ENCODE measurements at regions not wholly inside any gene's neighbourhood (a gene's known extent, or its start where the extent isn't known, plus 50 kb on each side); places are given as distances from the start of the nearest gene placed in this dataset.
A peak's percentile ranks its signal among the peaks of the same experiment; 100 is the strongest.

DNA sequence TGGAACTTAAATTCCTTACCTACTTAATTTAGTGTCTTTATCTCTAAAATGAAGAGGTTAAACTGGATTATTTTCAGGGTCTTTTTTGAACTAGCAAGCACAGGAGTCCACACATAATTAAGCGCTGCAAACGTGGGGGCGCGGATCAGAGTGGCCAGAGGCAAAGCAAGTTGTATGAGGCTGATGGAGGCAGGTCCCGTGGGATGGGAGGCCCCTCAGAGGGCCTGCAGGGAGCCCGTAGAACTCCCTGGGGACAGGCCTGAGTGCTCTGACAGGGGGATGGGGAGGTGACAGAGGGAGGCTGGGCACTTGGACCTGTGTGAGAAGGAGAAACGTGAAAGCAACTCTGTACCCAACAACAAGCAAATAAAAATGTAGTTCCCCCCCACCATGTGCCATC is 177.8 kb downstream of the ACKR3 start:
- DNase-seq = no peak

DNA sequence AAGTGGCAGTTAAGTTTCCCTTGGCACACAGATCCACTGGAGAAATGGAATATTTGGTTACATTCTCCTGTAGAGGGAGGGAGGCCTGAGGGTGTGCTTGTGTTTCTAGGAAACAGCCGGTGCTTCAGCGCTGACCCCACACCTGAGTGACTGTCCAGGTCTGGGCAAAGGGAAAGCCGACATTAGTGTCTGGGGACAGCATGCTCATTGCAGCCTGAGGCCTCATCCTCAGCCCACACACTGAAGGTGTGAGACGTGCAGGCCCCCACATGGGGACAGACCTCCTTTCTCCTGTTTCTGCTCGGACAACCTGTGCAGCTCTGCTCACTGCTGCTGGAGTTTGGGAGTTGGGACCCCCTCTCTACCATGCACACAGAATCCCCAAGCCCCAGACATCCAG is 178.3 kb downstream of the ACKR3 start:
- DNase-seq = no peak

DNA sequence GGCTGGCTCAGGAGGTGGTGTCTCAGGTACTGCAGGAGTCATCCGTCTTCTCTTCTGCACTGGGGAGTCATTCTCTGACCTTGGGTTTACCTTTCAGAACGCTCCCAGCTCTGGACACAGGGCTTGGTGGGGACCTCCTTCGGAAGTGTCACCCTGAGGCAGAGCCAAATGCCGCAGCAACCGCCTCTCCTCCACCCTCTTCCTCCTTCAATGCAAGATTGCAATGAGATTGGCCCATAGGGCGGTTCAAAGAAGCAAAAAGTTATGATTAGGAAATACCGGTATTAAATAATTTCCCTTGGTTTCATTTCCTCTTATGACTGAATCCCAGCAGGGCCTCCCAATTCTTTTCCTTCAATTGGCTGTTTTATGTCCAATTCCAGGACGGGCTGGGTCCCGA is 178.8 kb downstream of the ACKR3 start:
- no peak for DNase-seq

DNA sequence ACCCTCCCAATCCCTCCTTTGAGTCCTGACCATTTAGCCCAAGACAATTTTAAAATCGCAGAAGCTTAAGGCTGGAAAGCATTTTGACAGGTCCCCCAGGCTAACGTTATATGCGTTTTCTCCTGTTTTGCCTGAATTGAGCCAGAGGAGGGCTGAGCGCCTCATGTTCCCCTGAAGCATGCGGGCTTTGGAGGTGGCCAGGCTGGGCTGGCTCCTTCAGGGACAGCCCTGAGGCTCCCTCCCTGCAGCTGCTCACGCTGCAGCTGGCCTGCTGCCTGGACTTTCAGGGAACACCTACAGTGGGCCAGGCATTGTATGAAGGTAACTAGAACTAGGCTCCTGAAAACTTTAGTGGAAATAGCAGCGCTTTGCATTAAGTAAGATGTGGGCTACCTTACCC is 179.2 kb downstream of the ACKR3 start:
- DNase-seq = no peak

DNA sequence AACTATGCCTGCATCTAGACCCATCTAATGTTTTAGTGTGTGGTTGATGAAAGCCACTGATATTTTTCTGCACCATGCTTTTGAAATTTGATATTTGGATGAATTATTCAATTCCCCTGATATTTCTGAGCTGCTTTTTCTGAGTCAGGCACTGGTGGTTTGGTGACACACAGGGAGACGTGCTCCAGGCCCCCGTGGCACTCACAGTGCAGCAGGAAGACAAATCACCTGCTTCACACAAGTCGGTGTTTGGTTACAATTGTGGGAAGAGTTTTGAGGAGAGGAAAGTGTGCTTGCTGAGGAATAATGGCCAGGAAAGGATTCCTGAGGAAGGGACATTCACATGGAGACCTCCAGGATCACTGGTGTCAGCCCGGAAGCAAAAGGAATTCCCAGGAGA is 179.7 kb downstream of the ACKR3 start:
- DNase-seq = no peak

DNA sequence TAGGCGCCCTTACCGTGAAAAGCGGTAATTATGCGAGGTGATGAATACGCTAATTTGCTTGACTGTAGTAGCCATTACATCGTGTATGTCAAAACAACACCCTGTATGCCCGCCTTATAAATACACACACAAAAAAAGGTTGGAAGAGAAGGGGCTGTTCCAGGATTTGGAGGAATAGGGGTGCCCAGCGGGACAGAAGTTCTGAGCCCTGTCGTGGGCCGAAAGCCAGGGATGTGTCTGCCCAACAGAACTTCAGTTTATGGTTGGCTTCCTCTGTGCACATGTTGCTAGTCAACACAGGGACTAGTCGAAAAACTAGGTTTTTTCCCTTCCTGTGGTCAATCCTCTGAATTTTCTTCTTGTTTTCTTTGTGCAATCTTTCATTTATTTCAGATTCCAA is 182.5 kb downstream of the ACKR3 start:
- no peak for DNase-seq

DNA sequence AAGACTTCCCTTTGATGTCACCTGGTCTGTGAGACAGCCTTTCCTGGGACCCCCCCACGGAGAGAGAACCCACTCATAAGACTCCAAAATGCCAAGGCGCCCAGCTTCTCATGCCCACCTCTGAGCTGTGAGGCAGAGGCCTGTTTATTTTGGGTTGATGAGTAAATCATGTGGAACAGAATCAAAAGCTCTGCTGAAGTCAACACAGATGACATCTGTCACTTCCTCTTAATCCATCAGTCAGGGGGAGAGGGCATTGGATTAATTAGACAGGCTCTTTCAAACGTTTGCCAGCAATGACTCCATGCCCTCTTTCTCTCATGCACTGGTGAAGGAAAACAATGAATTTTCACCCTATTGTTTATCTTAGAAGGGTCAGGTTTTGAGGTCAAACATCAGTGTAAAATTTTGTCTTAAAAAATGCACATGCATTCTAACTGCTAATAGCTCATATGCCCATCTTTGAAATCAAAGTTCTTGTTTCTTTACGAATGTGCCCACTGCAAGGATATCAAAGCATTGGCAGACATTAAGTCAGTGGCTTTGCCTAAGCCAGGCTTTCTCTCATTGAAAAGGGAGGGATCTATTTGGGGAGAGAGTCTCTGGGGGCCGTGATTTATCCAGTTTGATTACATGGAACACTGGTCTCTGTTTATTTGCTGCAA is 184.1 kb downstream of the ACKR3 start:
- DNase-seq = no peak

DNA sequence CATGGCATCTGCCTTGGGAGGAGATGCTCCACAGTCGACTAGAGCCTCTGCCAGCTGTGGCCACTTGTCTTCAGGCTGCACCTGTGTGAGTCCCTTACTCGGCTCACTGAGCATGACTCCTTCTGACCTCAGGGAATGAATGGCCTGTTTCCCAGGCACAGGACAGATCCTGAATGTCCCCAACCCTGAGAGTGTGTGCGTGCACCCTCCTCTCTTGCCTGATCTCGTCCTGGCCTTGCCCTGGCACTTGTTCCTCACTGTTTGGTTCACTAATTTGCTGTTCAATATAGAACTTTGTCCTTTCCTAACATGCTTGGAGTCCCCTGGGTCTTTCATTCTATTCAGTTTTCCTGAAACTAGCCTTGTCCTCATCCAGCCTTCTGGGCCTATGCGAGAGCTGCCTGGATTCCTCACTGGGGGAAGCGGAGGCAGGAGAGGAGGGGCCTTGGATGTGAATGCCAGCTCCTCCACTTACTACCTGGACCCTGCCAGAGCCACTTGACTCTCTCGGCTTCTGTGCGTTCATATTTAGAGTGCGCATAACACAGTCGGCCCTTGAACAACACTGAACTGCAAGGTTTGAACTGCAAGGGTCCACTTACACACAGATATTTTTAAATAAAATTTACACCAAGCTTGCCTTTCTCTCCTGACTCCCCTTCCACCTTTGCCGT is 184.8 kb downstream of the ACKR3 start:
- no peak for DNase-seq

DNA sequence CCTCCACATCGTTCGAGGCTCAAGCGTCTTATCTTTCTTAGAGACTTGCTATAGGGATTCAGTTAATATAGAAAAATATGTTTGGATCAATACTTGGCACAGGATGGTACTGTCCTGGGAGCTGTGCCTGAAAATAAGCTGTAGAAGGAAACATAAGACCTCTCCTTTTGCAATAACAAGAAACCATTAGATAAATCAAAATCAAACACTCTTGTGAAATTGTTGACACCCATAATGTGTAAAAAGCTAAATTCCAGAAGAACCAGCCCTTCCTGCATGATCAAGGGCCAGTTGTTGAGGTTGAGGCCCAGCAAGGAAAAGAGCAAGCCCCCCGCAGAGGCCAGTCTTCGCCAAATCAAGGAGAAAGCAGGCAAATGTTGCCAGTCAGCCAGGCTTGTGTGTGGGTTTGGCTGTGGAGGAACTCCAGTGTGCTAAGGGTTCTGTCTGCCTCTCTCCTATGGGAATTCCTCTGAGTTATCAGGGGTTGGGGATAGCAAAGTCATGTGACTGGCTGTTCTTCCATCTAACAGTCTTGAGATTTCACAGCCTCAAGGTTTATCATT is 185.7 kb downstream of the ACKR3 start:
- no peak for DNase-seq

DNA sequence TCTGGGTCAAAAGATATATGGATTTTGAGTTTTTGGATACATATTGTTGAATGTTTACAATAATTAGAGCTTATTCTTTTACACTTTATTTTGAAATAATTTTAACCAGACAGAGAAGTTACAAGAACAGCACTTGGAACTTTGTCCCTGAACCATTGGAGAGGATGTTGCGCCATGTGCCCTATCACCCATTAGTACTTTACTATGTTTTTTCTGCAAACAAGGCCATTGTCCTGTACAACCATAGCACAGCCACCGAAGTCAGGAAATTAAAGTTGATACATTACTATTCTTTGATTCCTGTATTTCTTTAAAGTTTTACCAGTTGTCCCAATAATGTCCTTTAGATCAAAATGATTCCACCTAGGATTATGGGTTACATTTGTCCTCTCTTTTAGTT is 188.8 kb downstream of the ACKR3 start:
- no peak for DNase-seq

DNA sequence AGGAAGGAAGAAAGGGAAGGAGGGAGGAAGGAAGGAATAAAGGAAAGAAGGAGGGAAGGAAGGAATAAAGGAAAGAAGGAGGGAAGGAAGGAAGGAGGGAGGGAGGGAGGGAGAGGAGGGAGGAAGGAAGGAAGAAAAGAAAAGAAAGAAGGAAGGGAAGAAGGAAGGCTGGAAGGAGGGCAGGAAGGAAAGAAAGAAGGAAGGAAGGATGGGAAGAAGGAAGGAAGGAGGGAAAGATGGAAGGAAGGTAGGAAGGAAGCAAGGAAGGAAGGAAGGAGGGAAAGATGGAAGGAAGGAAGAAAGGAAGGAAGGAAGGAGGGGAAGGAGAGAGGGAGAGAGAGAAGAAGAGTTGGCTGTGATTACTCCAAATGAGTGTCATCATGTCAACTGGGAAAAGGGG is 190.6 kb downstream of the ACKR3 start:
- DNase-seq = no peak

DNA sequence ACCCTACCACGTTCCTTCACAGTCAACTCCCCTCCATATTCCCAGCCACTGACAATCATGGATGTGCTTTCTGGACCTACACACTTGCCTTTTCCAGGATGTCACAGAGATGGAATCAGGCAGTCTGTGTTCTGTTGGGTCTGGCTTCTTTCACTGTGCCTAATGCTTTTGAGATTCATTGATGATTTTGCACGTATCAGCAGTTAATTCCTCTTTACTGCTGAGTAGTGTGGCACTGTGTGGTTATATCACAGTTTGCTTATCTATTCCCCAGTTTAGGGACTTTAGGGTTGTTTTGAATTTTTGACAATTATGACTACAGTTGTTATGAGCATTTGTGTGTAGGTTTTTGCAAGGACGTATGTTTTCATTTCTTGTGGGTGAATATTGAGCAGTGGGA is 191.7 kb downstream of the ACKR3 start:
- no peak for DNase-seq

DNA sequence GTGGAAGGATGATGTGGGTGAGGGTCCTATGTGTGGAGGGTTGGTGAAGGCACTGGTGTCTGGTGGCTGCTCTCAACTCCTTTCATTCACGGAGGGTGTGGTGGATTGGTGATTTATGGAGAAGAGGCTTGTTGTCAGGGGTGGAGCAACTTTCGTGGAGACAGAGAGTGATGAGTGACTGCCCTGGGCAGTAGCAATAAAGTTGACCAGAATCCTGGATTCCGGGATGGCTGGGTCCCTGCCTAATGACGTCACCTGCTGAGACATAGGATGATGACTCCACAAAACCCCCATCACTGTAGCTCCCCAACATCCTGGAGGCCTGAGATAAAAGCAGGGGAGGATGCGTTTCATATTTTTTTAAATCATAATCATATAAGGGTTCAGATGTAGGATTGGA is 193.0 kb downstream of the ACKR3 start:
- DNase-seq = no peak

DNA sequence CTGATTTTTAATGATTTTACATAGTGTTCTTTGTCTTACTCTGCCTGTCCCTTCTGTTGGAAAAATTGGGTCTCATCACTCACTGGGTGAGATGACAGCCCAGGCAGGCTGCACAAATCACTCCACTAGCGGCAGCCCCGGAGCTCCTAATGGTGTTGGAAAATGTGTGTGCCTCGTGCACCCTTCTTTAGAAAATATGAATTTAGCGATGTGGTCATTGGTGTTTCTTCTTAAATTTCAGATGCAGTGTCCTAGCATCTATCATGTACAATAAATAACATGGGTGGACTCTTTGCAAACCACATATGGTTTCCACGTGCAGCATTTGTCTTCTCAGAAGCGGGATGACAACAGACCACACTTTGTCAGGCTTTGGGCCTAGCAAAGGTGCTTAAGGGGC is 194.2 kb downstream of the ACKR3 start:
- no peak for DNase-seq

DNA sequence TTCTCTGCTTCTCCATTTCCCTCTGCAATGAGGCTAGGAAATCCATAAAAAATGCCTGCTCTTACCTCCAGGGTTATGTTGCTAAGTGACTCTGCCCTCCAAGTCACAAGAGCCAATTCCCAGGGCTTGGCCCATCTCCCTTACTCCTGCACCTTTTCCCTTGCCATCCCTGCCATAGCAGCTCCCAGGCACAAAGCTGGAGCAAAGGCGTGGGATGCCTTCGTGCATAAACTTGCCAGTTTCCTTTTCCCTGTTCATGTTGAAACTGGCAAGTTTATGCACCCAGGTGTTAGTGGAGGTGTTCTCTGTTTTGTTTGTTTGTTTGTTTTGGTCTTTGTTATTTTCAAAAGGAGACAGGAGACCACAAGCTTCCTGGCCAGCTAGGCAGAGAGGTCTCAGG is 195.1 kb downstream of the ACKR3 start:
- no peak for DNase-seq

DNA sequence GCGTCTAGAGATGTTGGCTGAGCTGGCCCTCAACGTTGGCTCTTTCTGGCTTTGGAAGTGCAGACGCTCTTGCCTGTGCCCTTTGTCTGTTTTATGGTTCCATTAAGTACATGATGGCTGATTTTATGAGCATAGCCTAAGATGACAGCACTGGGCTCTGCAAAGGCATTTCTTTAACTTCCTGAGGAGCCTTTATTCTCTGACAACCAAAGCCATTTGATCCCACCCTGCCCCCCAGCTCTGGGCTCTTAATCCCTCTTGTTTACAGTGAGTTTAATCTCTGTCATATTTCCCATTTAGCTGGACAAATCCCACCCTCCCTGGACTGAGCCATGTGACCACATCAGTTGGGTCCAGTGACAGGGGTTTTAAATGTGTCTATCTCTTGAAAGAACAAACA is 195.9 kb downstream of the ACKR3 start:
- peak; percentile 44 for DNase-seq

DNA sequence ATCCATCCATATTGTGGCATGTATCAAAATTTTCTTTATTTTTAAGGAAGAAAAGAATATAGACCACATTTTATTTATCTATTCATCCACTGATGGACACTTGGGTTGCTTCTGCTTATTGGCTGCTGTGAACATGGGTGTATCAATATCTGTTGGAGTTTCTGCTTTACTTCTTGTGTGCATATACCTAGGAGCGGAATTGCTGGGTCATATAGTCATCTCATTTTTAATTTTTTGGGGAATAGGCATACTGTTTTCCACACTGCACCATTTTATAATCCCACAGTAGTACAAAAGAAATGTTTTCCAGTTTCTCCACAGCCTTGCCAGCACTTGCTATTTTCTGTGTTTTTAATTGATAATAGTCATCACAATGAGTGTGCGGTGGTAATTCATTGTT is 197.2 kb downstream of the ACKR3 start:
- DNase-seq = no peak

DNA sequence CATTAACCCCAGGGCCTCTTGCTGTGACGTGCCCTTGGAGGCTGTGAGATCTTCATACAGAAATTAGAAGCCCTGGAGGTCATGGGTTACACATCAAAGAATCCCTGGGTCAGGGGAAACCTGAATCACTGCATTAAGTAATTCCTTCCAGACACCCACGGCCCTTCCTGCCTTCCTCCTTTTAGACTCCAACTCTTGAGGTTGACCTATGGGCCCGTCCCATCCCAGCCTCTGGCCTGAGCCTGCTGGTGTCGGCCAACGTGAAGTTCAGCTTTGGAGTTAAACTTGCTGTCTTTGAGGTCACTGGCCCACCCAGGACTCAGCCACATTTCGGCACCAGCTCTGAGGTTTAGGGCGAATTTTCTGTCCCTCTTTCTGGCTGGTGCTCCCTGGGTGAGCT is 198.3 kb downstream of the ACKR3 start:
- DNase-seq = no peak

DNA sequence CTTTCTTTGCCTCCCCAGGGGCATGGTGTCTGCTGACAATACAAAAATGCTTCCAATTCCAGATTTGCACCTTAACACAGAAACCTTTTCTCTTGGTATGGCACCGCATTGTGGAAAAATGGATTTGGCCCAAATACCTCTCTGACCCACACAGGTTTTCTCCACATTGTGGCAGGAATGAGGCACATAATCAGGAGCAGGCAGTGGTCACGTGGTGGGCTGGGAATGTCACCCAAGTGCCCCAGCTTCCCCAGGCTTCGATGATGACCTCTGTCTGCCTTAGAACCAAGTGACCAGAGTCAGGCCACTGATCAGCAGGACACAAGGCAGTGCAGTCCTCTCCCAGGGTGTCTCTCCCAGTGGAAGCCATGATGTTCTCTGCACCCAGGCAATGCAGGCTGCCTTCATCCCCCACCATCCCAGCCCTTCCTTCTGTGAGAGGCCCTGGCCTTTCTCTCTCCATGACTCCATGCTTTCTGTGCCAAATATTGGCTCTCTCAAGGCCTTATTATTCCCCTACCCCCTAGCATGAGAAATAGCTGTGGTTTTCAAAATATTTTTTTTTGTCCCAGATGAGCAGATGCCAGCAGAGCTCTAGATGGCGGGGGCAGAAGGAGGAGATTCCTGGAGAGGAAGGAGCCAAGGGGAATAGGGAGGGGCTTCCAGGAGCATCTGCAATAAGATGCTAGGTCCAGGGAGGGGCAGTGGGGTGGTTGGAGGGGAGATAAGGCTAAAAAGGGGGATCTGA is 198.9 kb downstream of the ACKR3 start:
- DNase-seq = no peak

DNA sequence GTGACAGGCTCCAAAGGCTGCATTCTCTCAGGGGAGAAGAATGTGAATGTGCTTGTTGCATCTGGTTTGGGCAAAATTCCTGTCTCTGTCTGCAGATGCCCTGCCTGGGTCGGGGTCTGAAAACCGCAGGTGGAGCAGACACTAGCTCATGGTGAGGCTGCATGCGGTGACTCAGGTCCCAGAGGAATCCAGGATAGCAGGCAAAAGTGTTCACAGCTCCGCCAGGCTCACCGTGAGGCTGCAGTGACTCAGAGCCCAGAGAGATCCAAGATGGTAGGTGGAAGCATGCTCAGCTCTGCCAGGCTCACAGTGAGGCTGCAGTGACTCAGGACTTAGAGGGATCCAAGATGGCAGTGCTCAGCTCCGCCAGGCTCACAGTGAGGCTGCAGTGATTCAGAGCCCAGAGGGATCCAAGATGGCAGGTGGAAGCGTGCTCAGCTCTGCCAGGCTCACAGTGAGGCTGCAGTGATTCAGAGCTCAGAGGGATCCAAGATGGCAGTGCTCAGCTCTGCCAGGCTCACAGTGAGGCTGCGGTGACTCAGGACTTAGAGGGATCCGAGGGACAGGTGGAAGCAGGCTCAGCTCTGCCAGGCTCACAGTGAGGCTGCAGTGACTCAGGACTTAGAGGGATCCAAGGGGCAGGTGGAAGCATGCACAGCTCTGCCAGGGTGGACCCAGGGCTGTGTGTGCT is 200.5 kb downstream of the ACKR3 start:
- no peak for DNase-seq

DNA sequence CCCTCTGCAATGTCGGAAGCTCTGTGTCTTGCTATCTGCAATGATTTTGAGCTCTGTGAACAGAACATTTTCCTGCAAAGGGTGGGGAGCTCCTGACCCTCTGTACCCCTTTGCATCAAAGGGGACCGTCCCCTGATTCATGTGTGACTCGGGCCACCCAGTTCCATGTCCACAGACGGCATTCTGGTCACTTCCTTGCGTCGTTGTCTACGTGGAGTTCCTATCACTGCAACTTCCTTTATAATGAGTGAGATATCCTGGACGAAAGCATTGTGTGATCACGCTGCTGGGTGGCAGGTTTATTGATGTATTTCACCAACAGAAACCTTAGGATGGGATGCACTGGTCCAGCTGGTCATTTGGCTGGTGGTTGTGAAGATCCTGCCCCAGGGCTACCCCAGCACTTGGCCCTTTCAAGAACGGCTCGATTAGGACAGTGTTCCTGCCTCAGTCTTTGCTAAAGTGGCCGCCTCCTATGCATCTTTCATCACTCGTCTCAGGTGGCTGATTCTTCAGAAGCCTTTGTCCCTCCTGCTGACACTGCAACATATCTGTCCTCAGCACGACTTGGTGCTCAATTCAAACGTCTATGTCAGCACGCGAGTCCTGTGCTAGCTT is 202.7 kb downstream of the ACKR3 start:
- no peak for DNase-seq

DNA sequence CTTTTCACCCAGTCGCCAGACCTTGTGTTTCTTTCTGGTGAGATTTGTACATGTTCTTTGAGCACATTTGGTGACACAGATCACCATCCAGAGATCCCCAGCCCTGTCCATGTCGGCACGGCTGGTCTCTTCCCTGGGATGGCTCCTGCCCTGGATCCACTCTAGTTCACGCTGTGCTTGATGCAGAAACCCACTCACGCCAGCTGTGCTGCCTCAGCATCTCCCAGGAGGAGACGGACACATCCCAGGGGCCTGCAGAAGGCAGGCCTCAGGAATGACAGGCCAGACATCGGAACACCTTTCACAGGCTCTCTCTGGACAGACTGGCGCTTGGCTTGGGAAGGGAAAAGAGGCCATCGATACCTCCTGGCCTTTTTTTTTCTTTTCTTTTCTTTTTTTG is 203.6 kb downstream of the ACKR3 start:
- DNase-seq = no peak

DNA sequence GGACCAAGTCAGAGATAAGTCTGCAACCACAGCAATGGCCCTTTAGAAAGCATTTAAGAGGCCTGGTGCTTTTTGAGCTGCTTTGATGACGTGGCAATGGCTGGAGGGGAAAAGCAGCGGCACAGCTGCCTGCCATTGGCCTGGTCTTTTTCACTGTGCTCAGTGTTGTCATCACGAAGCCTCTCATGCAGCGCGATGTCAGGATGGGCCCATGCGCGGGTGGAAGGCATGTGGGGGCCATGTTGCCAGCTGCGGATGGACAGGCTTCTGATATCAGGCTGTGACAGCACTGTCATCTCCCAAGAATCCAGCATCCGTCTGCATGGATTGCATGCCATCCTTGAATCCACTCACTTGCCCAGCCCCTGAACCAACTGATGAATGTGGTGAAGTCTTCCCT is 204.5 kb downstream of the ACKR3 start:
- DNase-seq = no peak

Measured in right kidney (tissue), 1 donor.